ENCODE measurements at regions not wholly inside any gene's neighbourhood (a gene's known extent, or its start where the extent isn't known, plus 50 kb on each side); places are given as distances from the start of the nearest gene placed in this dataset.
"Not testable (repeated sequence)": the region's sequence is repeated elsewhere in the genome, so short reads cannot be mapped to it uniquely, and the experiment has no call there.

- TF ChIP-seq CTCF (conservative IDR thresholded peaks at IDR 0.05; ENCODE audit: low read length); EZH2phosphoT487 (IDR thresholded peaks at IDR 0.05; ENCODE audit: borderline replicate concordance, low read depth, low read length): not testable (repeated sequence)
Observed at GRCh38 chr17:16860467-16860866, 111.5 kb downstream of the TNFRSF13B start.
